HCT116 (cell line): ENCODE measurements at regions not wholly inside any gene's neighbourhood (a gene's known extent, or its start where the extent isn't known, plus 50 kb on each side); places are given as distances from the start of the nearest gene placed in this dataset.

ENCODE experiments used
- ATAC-seq: fragments of 200-7000 bp; cut with Tn5 transposase; 2 replicates; pipeline ENCODE4 v1.9.1; 2020; ENCODE audit warnings: mild to moderate bottlenecking, moderate library complexity
- BruUV-seq: library from RNA; stranded (reverse); fragments of 400-500 nt; replicated peaks from 2 replicates; lab custom pipeline; 2021; lab: Mats Ljungman, UMichigan
- CTCF ChIA-PET: fragments of 300-600 bp; sonication (Branson Sonifier 250); formaldehyde crosslinking; loops from one replicate; lab custom pipeline; 2021; ENCODE audit warnings: antibody characterized with exemption; lab: Charles Lee
- POLR2A ChIA-PET: fragments of 300-600, 350-600 bp; sonication (Branson Sonifier 250); formaldehyde crosslinking; loops from one replicate; lab custom pipeline; 2021; ENCODE audit warnings: antibody characterized with exemption; lab: Charles Lee
- RAD21 ChIA-PET, 2 experiments: fragments of 300-600 bp; sonication (Branson Sonifier 250); formaldehyde crosslinking; loops; one replicate each; lab custom pipeline; 2023; ENCODE audit warnings: low total read pairs in 2 of 2; ENCODE audit not compliant: uncharacterized antibody in 2 of 2, unreplicated experiment in 2 of 2, low non-redundant PET in 1 of 2; lab: Charles Lee
- DNase-seq: peaks from one replicate; pipeline ENCODE4 v3.0.0-alpha.2; 2010; ENCODE audit warnings: low read depth, low spot score
- H2AFZ ChIP-seq: fragments of 200-600 bp; shearing (Covaris generic), sonication (generic); 2 replicates; pipeline ENCODE4 v1.6.1; 2017; ENCODE audit warnings: low read depth, mixed run types, mixed read lengths, antibody characterized with exemption, low read length; ENCODE audit not compliant: poor library complexity, severe bottlenecking
- H3K27ac ChIP-seq: 2 replicates; pipeline ENCODE4 v1.5.1; 2012; ENCODE audit warnings: low read depth, low read length
- H3K27me3 ChIP-seq: fragments of 200-600 bp; sonication (generic); 2 replicates; pipeline ENCODE4 v1.6.1; 2016; ENCODE audit warnings: mixed run types, low read length, mixed read lengths; ENCODE audit not compliant: insufficient read depth
- H3K36me3 ChIP-seq, 2 experiments: fragments of 200-500 bp in 1 of 2; fragments of 200-600 bp in 1 of 2; sonication (Bioruptor generic) in 1 of 2; sonication (generic) in 1 of 2; 2 replicates each; pipeline versions ENCODE4 v1.5.1 to v1.6.1; 2014 to 2016; ENCODE audit warnings: low read length in 2 of 2, inconsistent platforms in 1 of 2, mixed read lengths in 1 of 2, mixed run types in 1 of 2; ENCODE audit not compliant: insufficient read depth in 2 of 2, control insufficient read depth in 1 of 2
- H3K4me1 ChIP-seq, 2 experiments: fragments of 200-600 bp in 1 of 2; sonication (generic) in 1 of 2; 2 replicates each; pipeline versions ENCODE4 v1.5.1 to v1.6.1; 2012 to 2017; ENCODE audit warnings: low read length in 2 of 2, inconsistent platforms in 1 of 2, mild to moderate bottlenecking in 1 of 2, mixed read lengths in 1 of 2, mixed run types in 1 of 2, moderate library complexity in 1 of 2; ENCODE audit not compliant: insufficient read depth in 2 of 2, control insufficient read depth in 1 of 2
- H3K4me2 ChIP-seq: fragments of 200-600 bp; sonication (generic); 2 replicates; pipeline ENCODE4 v1.6.1; 2017; ENCODE audit warnings: mixed run types, low read length, mixed read lengths
- H3K4me3 ChIP-seq, 2 experiments: fragments of 200-600 bp in 1 of 2; sonication (generic) in 1 of 2; replicated peaks in 1 of 2; 2 replicates each; pipeline ENCODE4 v1.5.1; 2011 to 2016; ENCODE audit warnings: low read length in 2 of 2, control low read depth in 1 of 2, low read depth in 1 of 2, mild to moderate bottlenecking in 1 of 2, mixed read lengths in 1 of 2, mixed run types in 1 of 2
- H3K79me2 ChIP-seq: fragments of 200-600 bp; sonication (generic); 2 replicates; pipeline ENCODE4 v1.6.1; 2017; ENCODE audit warnings: mild to moderate bottlenecking, mixed run types, low read length, moderate library complexity, mixed read lengths; ENCODE audit not compliant: insufficient read depth
- H3K9ac ChIP-seq: fragments of 200-600 bp; sonication (generic); 2 replicates; pipeline ENCODE4 v1.6.1; 2016; ENCODE audit warnings: low read length, mixed read lengths
- H3K9me2 ChIP-seq: fragments of 200-600 bp; sonication (generic), shearing (Covaris generic); 2 replicates; pipeline ENCODE4 v1.6.1; 2017; ENCODE audit warnings: mixed run types, mild to moderate bottlenecking, moderate library complexity; ENCODE audit not compliant: insufficient read depth
- H3K9me3 ChIP-seq, 2 experiments: fragments of 200-500 bp in 1 of 2; fragments of 200-600 bp in 1 of 2; sonication (Bioruptor generic) in 1 of 2; sonication (generic) in 1 of 2; 2 replicates each; pipeline ENCODE4 v1.6.1; 2014 to 2017; ENCODE audit warnings: low read length in 2 of 2, mixed read lengths in 2 of 2, inconsistent platforms in 1 of 2, low read depth in 1 of 2, mild to moderate bottlenecking in 1 of 2, mixed run types in 1 of 2, moderate library complexity in 1 of 2; ENCODE audit not compliant: control insufficient read depth in 1 of 2, insufficient read depth in 1 of 2
- H4K20me1 ChIP-seq: fragments of 200-600 bp; sonication (generic), shearing (Covaris generic); 2 replicates; pipeline ENCODE4 v1.6.1; 2017; ENCODE audit warnings: mixed run types, mild to moderate bottlenecking, moderate library complexity; ENCODE audit not compliant: insufficient read depth
- CEBPB ChIP-seq: IDR thresholded peaks from 2 replicates; pipeline ENCODE4 v1.6.1; 2012; ENCODE audit warnings: low read depth
- EGR1 ChIP-seq: IDR thresholded peaks from 2 replicates; pipeline ENCODE4 v1.6.1; 2012; ENCODE audit warnings: low read depth
- EZH2 ChIP-seq: fragments of 200-600 bp; sonication (generic); IDR thresholded peaks from 2 replicates; pipeline ENCODE4 v1.6.1; 2017; ENCODE audit warnings: antibody characterized with exemption, mixed run types
- JUND ChIP-seq: IDR thresholded peaks from 2 replicates; pipeline ENCODE4 v1.6.1; 2012
- POLR2A ChIP-seq: IDR thresholded peaks from 2 replicates; pipeline ENCODE4 v1.7.0; 2011; ENCODE audit warnings: borderline replicate concordance; ENCODE audit not compliant: insufficient read depth, insufficient read length; ENCODE audit errors: extremely low read depth
- RAD21 ChIP-seq: IDR thresholded peaks from 2 replicates; pipeline ENCODE4 v1.6.1; 2012; ENCODE audit warnings: low read depth, mild to moderate bottlenecking
- REST ChIP-seq: IDR thresholded peaks from 2 replicates; pipeline ENCODE4 v1.6.1; 2012; ENCODE audit warnings: low read depth
- SP1 ChIP-seq: IDR thresholded peaks from 2 replicates; pipeline ENCODE4 v1.6.1; 2012; ENCODE audit warnings: low read depth
- ZBTB33 ChIP-seq: IDR thresholded peaks from 2 replicates; pipeline ENCODE4 v1.6.1; 2011; ENCODE audit warnings: mild to moderate bottlenecking, low read length, moderate library complexity; ENCODE audit not compliant: insufficient replicate concordance; ENCODE audit errors: extremely low read depth
- intact Hi-C: fragments of 100-400 bp; cut with micrococcal nuclease; formaldehyde crosslinking; loops from 2 replicates; pipeline ENCODE4 v1.10.0; 2022

GRCh38 chr6:68046756-68047155 lies 588.3 kb upstream of the ADGRB3 start:
- Histone ChIP-seq H3K4me3 (no peak overlapping the region), H2AFZ (no peak overlapping the region), H3K9me2 (no peaks in the 10 kb centered on the region), H3K4me1 (no peaks in the 10 kb centered on the region), H3K9ac (no peak overlapping the region), H3K36me3 (no peaks in the 10 kb centered on the region), H3K79me2 (no peaks in the 10 kb centered on the region), H4K20me1 (no peaks in the 10 kb centered on the region), H3K27ac (no peak overlapping the region), H3K27me3 (no peaks in the 10 kb centered on the region), H3K9me3 (peaks cover 6 to 24% of the 10 kb centered on the region in 2 experiments; a peak in 3 of 4 replicates), H3K4me2 (no peak overlapping the region)
- intact Hi-C loops, result no loop called here
- no TSS peak for BruUV-seq
- ChIA-PET POLR2A (no interaction called here), RAD21 (no interaction called here), CTCF (no interaction called here)
- ATAC-seq, result no peak
- no peak for DNase-seq
- TF ChIP-seq POLR2A, result no peak
- no peak for TF ChIP-seq REST
- no peak for TF ChIP-seq EGR1
- TF ChIP-seq RAD21, result no peak
- no peak for TF ChIP-seq EZH2
- TF ChIP-seq CEBPB, result no peak
- no peak for TF ChIP-seq SP1
- no peak for TF ChIP-seq JUND
- TF ChIP-seq ZBTB33, result no peak
